K562 (cell line): ENCODE measurements at regions not wholly inside any gene's neighbourhood (a gene's known extent, or its start where the extent isn't known, plus 50 kb on each side); places are given as distances from the start of the nearest gene placed in this dataset.

Source experiments
- ATAC-seq: fragments of 200-7000 bp; cut with Tn5 transposase; 3 replicates; pipeline ENCODE4 v1.9.1; 2020; ENCODE audit warnings: moderate library complexity
- BruUV-seq: library from RNA; stranded (reverse); fragments of 400-500 nt; replicated peaks from 2 replicates; lab custom pipeline; 2021; lab: Mats Ljungman, UMichigan
- CTCF ChIA-PET: fragments of 300-600 bp; formaldehyde crosslinking; extraction: SDS; loops from one replicate; lab custom pipeline; 2021; ENCODE audit warnings: low intra/inter-chr PET ratio; lab: Yijun Ruan, JAX
- POLR2A ChIA-PET: fragments of 300-600, 350-650 bp; sonication (Branson Sonifier 250); formaldehyde crosslinking; extraction: SDS; loops from one replicate; lab custom pipeline; 2021; ENCODE audit warnings: antibody characterized with exemption, inconsistent platforms; lab: Yijun Ruan, JAX
- DNase-seq, 4 experiments: peaks; one replicate each; pipeline versions ENCODE4 v3.0.0 to v3.0.0-alpha.2; 2011 to 2018; ENCODE audit warnings: low spot score in 3 of 4, mixed read lengths in 3 of 4; ENCODE audit errors: extremely low read depth in 1 of 4
- FAIRE-seq: peaks from 2 replicates; lab custom pipeline; 2011; peaks lifted over from hg19 to GRCh38; lab: Jason Lieb, UNC
- H2AFZ ChIP-seq: 2 replicates; pipeline ENCODE4 v1.6.0; 2011; ENCODE audit warnings: low read depth, low read length, control low read depth, inconsistent platforms
- H3K27ac ChIP-seq: fragments of 200-600 bp; 3 replicates; pipeline ENCODE4 v1.8.0; 2011; ENCODE audit warnings: low read depth, mild to moderate bottlenecking, control low read depth, inconsistent platforms, low read length, moderate library complexity, mixed read lengths; ENCODE audit errors: extremely low read depth
- H3K27me3 ChIP-seq, 2 experiments: fragments of 300-600 bp in 1 of 2; 2 replicates in 1 of 2; 3 replicates in 1 of 2; pipeline versions ENCODE4 v1.6.0 to v1.8.0; 2011; ENCODE audit warnings: inconsistent platforms in 2 of 2, low read length in 2 of 2, mild to moderate bottlenecking in 1 of 2, mixed read lengths in 1 of 2, moderate library complexity in 1 of 2; ENCODE audit not compliant: control insufficient read depth in 2 of 2, insufficient read depth in 2 of 2
- H3K36me3 ChIP-seq: fragments of 300-600 bp; 3 replicates; pipeline ENCODE4 v1.8.0; 2011; ENCODE audit warnings: mild to moderate bottlenecking, low read length, inconsistent platforms; ENCODE audit not compliant: control insufficient read depth, insufficient read depth
- H3K4me1 ChIP-seq, 2 experiments: fragments of 200-600 bp in 1 of 2; replicated peaks in 1 of 2; 2 replicates in 1 of 2; 3 replicates in 1 of 2; pipeline versions ENCODE4 v1.5.1 to v1.8.0; 2011; ENCODE audit warnings: inconsistent platforms in 2 of 2, low read length in 2 of 2, mild to moderate bottlenecking in 1 of 2, mixed read lengths in 1 of 2, moderate library complexity in 1 of 2; ENCODE audit not compliant: control insufficient read depth in 2 of 2, insufficient read depth in 2 of 2
- H3K4me2 ChIP-seq: 2 replicates; pipeline ENCODE4 v1.6.1; 2011; ENCODE audit warnings: low read length, control low read depth, inconsistent platforms, mixed read lengths; ENCODE audit not compliant: insufficient read depth
- H3K4me3 ChIP-seq: fragments of 200-600 bp; sonication (generic), shearing (Covaris generic); 2 replicates; pipeline ENCODE4 v1.5.1; 2016; ENCODE audit warnings: control low read depth, inconsistent platforms
- H3K79me2 ChIP-seq: fragments of 200-600 bp; 3 replicates; pipeline ENCODE4 v1.8.0; 2011; ENCODE audit warnings: low read length, inconsistent platforms; ENCODE audit not compliant: control insufficient read depth, insufficient read depth
- H3K9ac ChIP-seq, 2 experiments: 2 replicates each; pipeline versions ENCODE4 v1.6.0 to v1.6.1; 2011; ENCODE audit warnings: low read depth in 2 of 2, low read length in 2 of 2, control low read depth in 1 of 2, inconsistent platforms in 1 of 2, mild to moderate bottlenecking in 1 of 2, mixed read lengths in 1 of 2; ENCODE audit not compliant: insufficient read depth in 1 of 2
- H3K9me1 ChIP-seq: one replicate; pipeline ENCODE4 v1.6.0; 2011; ENCODE audit warnings: inconsistent platforms, mild to moderate bottlenecking, low read length, moderate library complexity; ENCODE audit not compliant: control insufficient read depth, insufficient read depth
- H3K9me3 ChIP-seq: replicated peaks from 2 replicates; pipeline ENCODE4 v1.5.1; 2011; ENCODE audit warnings: low read depth, low read length, inconsistent platforms; ENCODE audit not compliant: control insufficient read depth, insufficient read depth
- H4K20me1 ChIP-seq: replicated peaks from 2 replicates; pipeline ENCODE4 v1.6.1; 2011; ENCODE audit warnings: low read length, inconsistent platforms, mixed read lengths; ENCODE audit not compliant: control insufficient read depth, insufficient read depth
- ARID3A ChIP-seq: IDR thresholded peaks from 2 replicates; pipeline ENCODE4 v1.6.1; 2012; ENCODE audit warnings: low read depth, low read length, improper control_type of control experiment, borderline replicate concordance
- CEBPZ ChIP-seq: fragments of 150-350 bp; IDR thresholded peaks from 2 replicates; pipeline ENCODE4 v1.6.1; 2014; ENCODE audit warnings: low read depth, mild to moderate bottlenecking, low read length, borderline replicate concordance
- GABPA ChIP-seq: fragments of 200-800 bp; sonication (Bioruptor generic); conservative IDR thresholded peaks from 2 replicates; pipeline ENCODE4 v1.6.1; 2016; ENCODE audit warnings: low read depth, missing genetic modification characterization, missing compliant biosample characterization
- HDAC8 ChIP-seq: fragments of 450-650 bp; IDR thresholded peaks from 2 replicates; pipeline ENCODE4 v1.6.1; 2016; ENCODE audit warnings: mild to moderate bottlenecking, missing genetic modification characterization, moderate library complexity, missing compliant biosample characterization
- MCM5 ChIP-seq: fragments of 450-650 bp; IDR thresholded peaks from 2 replicates; pipeline ENCODE4 v1.6.1; 2016; ENCODE audit warnings: low read depth
- MTA2 ChIP-seq: fragments of 450-650 bp; IDR thresholded peaks from 2 replicates; pipeline ENCODE4 v1.6.1; 2016; ENCODE audit warnings: low read depth
- POLR2G ChIP-seq: fragments of 200-400 bp; formaldehyde crosslinking; IDR thresholded peaks from 2 replicates; pipeline ENCODE4 v1.6.1; 2017; ENCODE audit warnings: low read depth, mild to moderate bottlenecking, antibody characterized with exemption, low read length, moderate library complexity
- PTTG1 ChIP-seq: fragments of 450-650 bp; IDR thresholded peaks from 2 replicates; pipeline ENCODE4 v1.6.1; 2016; ENCODE audit warnings: low read depth, mild to moderate bottlenecking, missing genetic modification characterization, missing compliant biosample characterization
- SRSF3 ChIP-seq: fragments of 200-400 bp; formaldehyde crosslinking; IDR thresholded peaks from 2 replicates; pipeline ENCODE4 v1.6.1; 2016; ENCODE audit warnings: mild to moderate bottlenecking, low read length, moderate library complexity; ENCODE audit not compliant: insufficient read depth
- TCF15 ChIP-seq: fragments of 250-450 bp; sonication (Bioruptor Pico); IDR thresholded peaks from 2 replicates; pipeline ENCODE4 v1.8.0; 2022; ENCODE audit warnings: moderate library complexity, mild to moderate bottlenecking, inconsistent platforms
- XRCC3 ChIP-seq: fragments of 450-650 bp; IDR thresholded peaks from 2 replicates; pipeline ENCODE4 v1.6.1; 2017; ENCODE audit warnings: mild to moderate bottlenecking, moderate library complexity
- ZBTB1 ChIP-seq: sonication (generic); formaldehyde crosslinking; IDR thresholded peaks from 2 replicates; pipeline ENCODE4 v1.8.1; 2023; ENCODE audit warnings: missing genetic modification reagents, low read depth, mild to moderate bottlenecking, borderline replicate concordance
- ZNF280B ChIP-seq: fragments of 250-450 bp; sonication (Bioruptor Pico); IDR thresholded peaks from 2 replicates; pipeline ENCODE4 v1.5.1; 2021; ENCODE audit warnings: mild to moderate bottlenecking
- ZNF785 ChIP-seq: fragments of 250-450 bp; sonication (Bioruptor Pico); IDR thresholded peaks from 2 replicates; pipeline ENCODE4 v1.4.0; 2020; ENCODE audit warnings: mild to moderate bottlenecking
- WGBS: fragments of 100-300 bp; shearing (Covaris generic); methylation state at CpG from one replicate; pipeline ENCODE4 v1.1.6; 2016; ENCODE audit warnings: low coverage, mixed read lengths; ENCODE audit not compliant: insufficient coverage; ENCODE audit errors: missing lambda C conversion rate; 5-methylcytosine and 5-hydroxymethylcytosine counted together
- in situ Hi-C: fragments of 300-500 bp; cut with MboI; formaldehyde crosslinking; loops from 4 replicates; pipeline ENCODE4 v1.15.0; 2018; ENCODE audit warnings: inconsistent platforms, mixed read lengths
- intact Hi-C: fragments of 100-400 bp; cut with micrococcal nuclease; formaldehyde crosslinking; loops from 2 replicates; pipeline ENCODE4 v1.14.2; 2022

GRCh38 chr11:23577296-23577695 lies 717.0 kb upstream of the CCDC179 start (continued):
- no peak for TF ChIP-seq CEBPZ

- FAIRE-seq = no peak
- H3K9me1 ChIP-seq = no peaks in the 10 kb centered on the region
- H3K9ac ChIP-seq = no peak overlapping the region
- ChIA-PET CTCF (no interaction called here), POLR2A (no interaction called here)
- no peak overlapping the region for H3K4me2 ChIP-seq
- no peaks in the 10 kb centered on the region for H4K20me1 ChIP-seq
- no peaks in the 10 kb centered on the region for H3K36me3 ChIP-seq
- H3K79me2 ChIP-seq = no peaks in the 10 kb centered on the region
- no peak overlapping the region for H2AFZ ChIP-seq
- intact Hi-C loops (no loop called here), in situ Hi-C loops (no loop called here)
- ATAC-seq = no peak
- BruUV-seq = no TSS peak
- H3K9me3 ChIP-seq = no peaks in the 10 kb centered on the region
- H3K4me1 ChIP-seq = no peaks in the 10 kb centered on the region
- H3K4me3 ChIP-seq = no peak overlapping the region
- 0% methylated on average over 2 of the region's 2 CpGs for whole genome bisulfite sequencing
- no peak for DNase-seq
- no peak overlapping the region for H3K27ac ChIP-seq
- H3K27me3 ChIP-seq = no peaks in the 10 kb centered on the region
- TF ChIP-seq ARID3A (no peak), ZNF785 (no peak), POLR2G (no peak), SRSF3 (no peak), PTTG1 (tag) (no peak), TCF15 (CRISPR knock-in tag) (no peak), MCM5 (no peak), HDAC8 (tag) (no peak), XRCC3 (no peak), GABPA (no peak), ZNF280B (CRISPR knock-in tag) (no peak), ZBTB1 (CRISPR knock-in tag) (no peak), MTA2 (no peak)
Measured at GRCh38 chr11:23585416-23586104, 725.3 kb upstream of the CCDC179 start.
